HG03457 (cell line): ENCODE measurements at regions not wholly inside any gene's neighbourhood (a gene's known extent, or its start where the extent isn't known, plus 50 kb on each side); places are given as distances from the start of the nearest gene placed in this dataset.

ENCODE experiments used
- ATAC-seq: cut with Tn5 transposase; IDR thresholded peaks from one replicate; pipeline ENCODE4 v1.9.1; 2021; ENCODE audit warnings: moderate number of reproducible peaks; ENCODE audit not compliant: unreplicated experiment

DNA sequence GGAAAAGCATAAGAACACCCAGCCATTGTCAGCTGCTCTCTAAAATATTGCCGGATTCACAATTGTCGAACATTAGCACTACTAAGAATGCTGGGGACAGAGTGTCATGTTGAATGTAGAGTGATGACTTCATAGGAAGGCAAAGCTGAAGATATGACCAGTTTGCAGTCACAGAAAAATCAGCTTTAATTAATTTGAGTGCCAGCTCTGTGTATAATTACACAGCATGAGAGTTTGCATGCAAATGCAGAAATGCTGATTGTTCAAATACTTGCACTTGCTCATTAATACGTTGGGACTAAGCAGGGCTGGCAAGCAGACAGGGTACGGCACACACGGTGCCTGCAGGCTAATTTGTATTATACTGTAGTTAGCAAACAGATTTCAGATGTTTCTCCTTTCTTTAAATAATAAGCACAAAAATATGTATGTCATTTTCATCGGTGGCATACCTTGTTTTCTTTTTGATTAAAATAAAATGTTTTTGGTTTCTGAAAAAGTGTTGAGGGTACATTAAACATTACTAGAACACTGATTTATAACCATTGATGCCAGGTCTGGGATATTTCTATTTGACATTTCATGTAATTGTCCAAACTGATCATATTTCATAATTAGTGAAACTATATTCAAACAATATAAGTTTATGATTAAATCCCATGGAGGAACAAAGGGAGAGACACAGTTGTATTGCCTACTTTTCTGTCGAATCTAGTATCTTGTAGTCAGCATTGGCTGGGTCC, 99.8 kb upstream of the ADGRL2 start:
- ATAC-seq: no peak

DNA sequence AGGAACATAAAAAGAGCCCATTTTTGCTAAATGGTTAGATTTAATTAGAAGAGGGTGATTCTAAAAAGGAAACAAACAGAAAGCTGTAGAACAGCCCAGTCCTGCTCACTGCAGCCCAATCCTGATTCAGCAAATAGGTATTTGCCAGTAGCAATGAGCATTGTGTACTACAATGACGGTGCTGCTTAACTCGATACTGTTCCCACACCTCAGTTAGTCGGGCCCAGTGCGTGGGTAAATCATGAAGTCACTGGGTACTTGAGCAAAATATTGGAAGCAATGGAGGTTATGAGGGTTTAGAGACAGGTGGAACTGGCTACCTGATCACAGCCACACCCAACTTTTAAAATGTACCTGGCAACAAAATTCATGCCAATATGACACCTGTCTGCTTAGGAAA, 101.5 kb upstream of the ADGRL2 start:
- no peak for ATAC-seq

DNA sequence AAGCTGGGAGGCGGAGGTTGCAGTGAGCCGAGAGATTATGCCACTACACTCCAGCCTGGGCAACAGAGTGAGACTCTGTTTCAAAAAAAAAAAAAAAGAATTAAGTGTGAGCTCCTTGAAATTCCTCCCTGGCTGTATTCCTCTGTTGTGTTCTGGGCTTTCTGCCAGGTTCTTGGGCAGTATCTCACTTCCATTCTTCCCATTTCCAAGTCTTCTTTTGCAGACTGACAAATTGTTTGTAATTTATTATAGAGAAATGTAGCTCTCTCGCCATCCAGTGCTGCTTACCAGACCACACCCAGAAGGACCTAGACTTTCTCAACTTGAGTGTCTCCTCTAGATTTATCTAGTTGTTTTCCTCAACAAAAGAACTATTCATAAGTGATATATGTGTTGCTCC, 105.0 kb upstream of the ADGRL2 start:
- no peak for ATAC-seq

DNA sequence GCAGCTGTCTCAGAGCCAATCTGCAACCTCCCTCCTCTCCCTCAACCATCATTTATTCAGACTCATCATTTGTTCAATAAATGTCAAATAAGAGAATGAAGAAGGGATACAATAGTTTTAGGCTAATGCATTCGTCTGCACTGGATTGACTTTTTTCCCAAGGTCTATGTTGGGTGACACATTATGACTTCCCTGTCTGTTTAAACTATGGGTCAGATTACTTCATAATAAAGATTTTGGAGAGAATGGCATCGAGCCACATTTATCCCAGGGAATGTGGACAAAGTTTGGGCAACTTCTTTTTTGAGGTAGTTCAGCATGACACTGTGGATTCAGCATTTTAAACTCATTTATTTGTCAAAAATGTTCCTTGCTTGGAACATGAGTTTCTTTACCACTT, 107.4 kb upstream of the ADGRL2 start:
- ATAC-seq: no peak

DNA sequence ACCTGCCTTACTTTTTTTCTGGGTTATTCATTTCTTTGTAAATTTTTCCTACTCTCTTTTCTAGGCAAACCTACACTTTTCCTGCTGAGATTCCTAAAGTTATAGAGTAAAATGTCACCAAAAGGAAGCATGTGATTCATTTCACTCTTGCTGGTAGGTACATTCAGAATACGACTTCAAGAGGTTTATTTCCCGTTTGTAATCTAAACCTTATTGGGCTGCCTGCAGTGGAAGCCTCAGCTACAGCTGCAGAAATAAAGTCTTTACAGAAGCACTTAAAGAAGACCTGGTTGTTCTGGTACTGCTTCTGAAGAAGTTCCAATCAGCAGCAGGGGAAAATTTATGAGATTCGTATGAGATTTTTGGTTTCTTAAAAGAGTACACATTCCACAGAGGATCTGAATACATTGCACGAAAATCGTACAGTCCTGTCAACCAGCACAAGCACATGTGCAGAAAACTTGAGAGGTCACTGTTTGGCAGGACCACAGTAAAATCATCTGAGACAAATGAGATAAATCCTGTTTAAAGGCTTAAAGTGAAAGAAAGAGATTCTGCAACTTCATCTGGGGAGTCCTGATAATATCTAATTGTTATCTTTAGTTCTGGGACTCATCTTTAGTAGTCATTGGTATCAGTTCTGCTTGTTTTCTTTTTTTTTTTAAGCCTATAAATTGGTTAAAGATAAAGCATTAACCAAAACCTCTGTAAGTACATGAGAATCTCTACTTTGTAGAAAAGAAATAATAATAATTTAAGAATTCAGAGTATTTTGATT, 109.9 kb upstream of the ADGRL2 start:
- no peak for ATAC-seq

DNA sequence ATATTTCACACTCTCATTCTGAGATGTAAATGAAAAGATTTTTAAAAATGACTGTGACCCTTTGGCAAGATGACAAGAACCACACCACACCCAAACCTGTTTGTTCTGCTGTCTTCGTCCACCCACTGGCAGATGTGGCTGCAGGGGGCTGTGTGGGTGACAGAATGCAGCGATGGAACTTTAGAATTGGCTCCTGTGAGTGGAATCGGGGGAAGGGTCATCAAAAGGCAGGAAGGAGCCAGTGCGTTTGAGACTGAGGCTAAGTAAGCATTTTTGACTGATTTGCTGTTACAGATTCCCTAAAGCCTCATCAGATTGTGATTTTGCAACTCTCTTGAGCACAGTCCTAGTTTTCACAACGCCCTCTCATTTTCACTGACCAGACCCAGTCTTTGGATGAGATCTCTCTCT, 111.2 kb upstream of the ADGRL2 start:
- ATAC-seq: no peak

DNA sequence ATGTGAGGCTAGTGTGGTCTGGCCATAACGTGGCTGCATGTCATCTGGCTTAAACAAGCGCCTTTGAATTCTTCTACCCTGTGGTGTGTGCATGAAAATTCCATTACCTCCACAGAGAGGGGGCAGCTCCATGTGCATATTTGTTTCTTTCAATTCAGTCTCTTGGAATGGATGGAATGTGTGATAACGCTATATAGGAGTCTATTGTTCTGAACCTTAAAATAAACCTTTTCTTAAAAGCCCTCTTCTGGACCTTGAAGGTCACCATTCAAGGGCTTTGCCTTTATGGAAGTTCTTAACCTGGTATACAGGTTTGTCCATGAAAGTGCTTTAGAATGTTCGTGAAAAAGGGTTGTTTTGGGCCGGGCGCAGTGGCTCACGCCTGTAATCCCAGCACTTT, 118.2 kb upstream of the ADGRL2 start:
- no peak for ATAC-seq

DNA sequence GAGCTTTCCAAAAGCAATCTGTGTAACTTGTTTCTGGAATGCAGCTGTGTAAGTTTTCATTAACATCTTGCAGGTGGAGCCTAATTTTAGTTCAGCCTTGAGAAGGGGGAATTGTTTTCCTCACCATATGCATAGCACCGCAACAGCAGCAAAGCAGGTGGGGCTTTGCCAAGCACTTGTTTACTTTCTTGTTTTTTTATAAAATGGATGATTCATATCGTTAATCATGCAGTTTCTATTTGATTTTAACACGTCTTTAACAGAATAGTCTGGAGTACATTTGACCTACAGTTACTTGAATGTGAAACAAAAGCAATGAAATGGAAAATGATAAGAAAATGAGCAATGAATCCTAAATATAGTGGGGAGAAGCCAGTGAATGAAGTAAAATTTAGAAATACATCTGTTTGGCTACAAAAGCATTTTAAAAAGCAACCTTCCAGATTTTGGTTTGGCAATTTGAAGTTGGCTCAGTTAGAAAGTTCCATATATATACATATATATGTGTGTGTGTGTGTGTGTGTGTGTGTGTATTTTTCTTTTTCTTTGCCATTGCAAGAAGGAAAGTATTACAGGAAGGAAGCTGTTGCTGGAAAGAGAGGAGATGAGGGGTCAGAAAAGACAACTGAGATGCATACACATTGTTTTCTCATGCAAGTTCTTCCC, 119.0 kb upstream of the ADGRL2 start:
- no peak for ATAC-seq

DNA sequence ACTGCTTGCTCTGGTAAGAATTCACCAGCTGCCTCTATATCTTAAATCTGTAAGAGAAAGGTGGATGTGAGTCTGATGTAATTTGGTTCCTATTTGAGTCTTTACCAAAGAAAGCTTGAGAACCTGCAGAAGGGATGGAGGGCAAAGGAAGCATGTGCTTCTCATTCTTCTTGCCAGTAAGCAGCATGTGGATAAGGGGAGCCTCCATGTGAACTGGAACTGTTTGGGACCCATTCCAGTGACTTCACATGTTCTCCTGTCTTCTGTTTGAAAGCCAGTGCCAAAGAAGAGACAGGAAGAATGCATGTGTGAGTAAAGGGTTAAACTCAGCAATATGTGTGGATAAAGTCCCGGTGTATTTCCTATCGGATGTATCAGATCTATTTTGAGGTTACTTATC, 119.6 kb upstream of the ADGRL2 start:
- ATAC-seq: no peak

DNA sequence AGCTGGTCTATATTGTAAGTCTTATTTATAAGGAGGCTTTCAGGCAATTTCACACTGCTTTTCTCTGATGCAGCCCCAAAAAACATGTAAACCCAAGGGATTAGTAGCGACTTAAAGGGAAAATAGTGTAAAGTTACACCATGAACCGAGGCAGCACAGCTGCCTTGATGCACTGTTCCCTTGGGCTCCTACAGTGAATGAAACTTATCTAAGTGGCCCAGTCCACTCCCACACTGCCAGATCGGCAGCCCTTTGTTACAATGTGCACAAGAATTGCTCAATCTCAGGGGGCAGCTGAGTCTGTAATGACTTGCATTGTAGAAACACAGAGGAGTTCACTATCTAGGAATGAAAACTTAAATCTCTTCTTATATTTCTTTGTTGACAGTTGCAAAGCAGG, 120.8 kb upstream of the ADGRL2 start:
- no peak for ATAC-seq

DNA sequence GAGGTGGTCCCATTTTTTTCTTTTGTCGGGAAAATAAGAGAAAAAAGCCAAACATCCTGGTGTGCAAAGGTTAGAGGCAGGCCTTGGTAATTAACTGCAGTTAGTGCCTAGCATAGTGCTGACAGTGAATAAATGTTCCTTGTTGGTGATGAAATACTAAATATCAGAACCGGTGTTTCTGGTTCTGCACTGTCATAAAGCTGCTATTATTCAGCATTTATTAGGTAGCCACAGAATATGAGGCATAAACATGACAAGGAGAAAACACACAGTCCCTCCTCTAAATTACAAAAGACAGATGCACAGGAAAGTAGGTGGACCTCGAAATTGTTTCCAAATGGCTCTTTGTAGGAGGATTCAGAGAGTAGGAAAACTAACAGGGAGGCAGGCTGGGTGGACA, 122.0 kb upstream of the ADGRL2 start:
- ATAC-seq: no peak

DNA sequence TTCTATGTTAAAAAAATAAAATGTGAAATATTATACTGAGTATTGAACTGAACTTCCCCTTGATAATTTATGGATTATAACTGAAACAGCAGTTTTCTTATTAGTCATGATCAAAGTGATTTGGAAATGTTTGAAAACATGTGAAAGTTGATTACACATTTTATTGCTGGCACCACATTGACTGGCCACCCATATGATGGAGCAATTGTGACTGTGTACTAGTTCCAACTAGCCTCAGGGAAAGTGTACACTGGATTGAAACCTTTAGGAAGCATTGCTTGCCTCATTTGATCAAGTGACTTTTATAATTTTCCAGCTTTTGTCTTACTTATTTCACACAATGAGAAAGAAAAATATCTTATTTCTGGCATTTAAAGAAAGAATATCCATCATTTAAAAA, 128.0 kb upstream of the ADGRL2 start:
- ATAC-seq: no peak

DNA sequence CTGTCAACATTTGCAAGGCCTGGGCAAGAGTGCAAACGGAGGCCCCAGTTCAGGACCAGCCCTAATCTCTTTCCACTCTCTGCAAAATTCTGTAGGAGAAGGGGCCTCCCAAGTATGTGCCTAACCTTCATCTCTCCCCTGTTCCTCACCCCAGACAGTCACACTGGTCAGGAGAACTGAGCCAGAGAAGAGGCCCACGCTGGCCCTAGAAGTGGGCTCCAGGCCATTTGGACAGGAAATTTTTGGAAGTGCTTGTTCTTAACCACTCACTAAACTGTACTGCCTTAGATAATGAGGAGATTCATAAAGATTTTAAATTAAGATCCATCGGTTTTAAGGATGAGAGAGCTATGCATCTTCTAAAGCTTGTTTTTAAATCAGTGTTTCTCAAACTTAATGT, 129.7 kb upstream of the ADGRL2 start:
- no peak for ATAC-seq

DNA sequence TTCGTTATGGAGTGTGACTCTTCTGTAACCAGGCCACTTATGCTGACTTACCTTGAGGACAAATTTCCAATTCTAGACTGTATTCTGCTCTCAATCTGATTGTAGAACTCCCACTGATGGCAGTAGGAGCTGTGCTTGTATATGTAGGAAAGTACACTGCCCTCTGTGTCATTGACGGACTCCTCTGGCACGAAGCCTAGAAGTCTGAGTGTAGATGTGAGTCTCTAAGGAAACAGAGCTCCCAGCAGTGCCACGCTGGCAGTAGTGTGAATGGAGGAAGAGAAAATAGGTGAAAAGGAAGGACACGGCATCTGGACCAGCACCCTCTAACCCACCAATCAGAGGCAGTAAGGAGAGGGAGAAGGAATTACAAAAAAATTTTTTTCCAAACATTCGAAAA, 130.4 kb upstream of the ADGRL2 start:
- ATAC-seq: no peak

DNA sequence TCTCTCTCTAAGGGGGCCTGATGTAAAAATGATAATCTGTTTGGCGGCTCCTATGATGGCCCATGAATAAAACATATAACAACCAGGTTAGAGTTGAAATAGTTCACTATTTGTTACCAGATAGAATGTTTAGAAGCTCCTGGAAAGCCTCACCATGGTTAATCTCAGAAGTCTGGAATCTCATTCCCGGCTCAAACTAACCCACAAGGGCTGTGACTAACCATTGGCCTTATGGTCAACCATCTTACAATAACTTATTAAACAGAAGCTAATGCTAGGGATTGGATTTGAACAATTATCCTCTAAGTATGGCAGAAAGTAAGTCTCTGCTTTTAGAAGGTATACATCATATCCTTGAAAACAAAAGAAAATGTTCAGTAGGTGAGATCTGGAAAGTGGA, 134.1 kb upstream of the ADGRL2 start:
- no peak for ATAC-seq

DNA sequence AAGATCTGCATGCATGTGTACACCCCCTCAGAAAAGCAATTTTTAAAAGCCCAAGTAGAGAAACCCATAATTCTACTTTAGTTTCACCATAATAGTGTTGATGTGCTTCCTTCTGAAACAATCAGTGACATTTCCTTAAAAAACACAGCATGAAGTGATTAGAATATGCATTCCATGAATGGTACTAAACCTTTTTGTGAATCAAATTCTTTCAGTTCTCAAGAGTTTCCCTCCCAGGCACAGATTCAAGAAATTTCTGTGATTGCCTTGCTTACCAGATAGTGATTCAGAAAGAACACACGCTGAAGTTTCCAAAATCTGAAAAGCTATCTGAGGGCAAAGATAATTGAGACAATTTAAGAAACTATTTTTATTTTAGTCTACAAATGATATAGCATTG, 136.4 kb upstream of the ADGRL2 start:
- ATAC-seq: no peak

DNA sequence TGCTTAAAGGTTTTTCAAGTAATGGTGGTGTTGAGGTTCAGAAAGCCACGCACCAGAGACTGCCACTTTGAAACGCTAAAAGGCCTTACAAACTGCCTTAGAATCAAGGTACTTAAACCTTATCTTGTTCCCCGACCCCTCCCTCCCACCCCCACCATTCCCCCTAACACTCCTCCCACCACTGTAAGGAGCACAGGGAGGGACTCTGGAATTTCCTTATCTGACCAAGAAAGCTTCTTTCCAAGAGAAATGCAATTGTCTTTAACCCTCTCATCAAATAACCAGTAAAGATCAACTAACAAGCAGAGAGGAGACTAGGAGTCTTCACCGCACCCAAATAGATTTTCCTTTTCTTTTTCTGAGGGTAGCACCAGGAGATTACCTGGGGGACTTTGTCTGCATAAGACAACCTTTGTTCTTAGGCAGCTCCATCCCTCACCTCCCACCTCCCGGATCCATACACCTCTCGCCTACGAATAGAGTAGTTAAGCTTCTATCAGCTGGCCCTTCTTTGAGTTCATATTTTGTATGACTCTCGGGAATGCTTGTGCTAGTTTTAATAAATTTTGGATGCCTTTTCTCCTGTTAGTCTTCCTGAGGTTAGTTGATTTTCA, 137.7 kb upstream of the ADGRL2 start:
- no peak for ATAC-seq

DNA sequence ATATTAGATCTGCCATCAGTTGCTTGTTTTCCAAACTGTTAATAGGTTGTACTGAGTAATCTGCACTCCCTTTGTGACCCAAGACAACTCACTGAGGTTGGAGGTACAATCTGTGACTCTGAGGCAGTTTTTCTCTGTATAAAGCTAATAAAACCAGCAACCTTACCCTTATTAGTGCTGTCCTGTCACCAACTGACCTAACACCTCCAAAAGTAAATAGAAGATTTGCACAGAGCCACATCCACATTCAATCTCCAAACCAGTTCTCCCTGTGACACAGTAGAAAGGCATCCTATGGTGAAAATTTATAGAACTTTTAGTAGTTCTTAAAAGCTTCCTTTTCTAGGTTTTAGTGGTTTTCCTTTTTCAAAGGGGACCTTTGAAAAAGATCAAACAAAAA, 140.4 kb upstream of the ADGRL2 start:
- no peak for ATAC-seq

DNA sequence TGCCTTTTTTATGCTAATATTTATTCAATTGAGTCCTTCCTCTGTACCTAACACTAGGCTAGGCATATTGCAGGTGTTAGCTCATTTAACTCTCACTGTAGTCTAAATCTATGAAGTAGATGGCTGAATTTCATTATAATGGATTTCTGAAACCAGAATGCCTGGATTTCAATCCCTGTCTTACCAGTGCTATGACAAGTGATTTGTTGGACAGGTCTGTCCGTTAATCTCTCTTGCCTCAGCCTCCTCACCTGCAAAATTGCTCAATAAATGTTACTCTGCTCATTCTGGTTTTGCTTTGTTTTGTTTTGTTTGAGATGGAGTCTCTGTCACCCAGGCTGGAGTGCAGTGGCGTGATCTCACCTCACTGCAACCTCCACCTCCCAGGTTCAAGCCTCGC, 146.1 kb upstream of the ADGRL2 start:
- no peak for ATAC-seq

DNA sequence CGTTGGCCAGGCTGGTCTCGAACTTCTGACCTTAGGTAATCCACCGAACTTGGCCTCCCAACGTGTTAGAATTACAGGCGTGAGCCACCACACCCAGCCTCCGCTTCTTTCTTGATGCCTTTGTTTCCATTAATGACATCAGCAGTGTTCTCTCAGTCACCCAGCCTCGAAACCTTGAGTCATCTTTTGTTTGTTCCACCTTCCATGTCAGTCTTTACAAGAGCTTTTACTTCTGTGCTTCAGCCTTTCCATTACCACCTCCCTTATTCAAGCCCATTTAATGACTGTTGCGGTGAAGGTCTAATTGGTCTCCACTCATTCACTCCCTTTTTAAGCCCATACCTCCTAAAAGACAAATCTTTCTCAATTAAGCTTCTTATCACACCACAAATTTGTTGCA, 146.6 kb upstream of the ADGRL2 start:
- no peak for ATAC-seq

DNA sequence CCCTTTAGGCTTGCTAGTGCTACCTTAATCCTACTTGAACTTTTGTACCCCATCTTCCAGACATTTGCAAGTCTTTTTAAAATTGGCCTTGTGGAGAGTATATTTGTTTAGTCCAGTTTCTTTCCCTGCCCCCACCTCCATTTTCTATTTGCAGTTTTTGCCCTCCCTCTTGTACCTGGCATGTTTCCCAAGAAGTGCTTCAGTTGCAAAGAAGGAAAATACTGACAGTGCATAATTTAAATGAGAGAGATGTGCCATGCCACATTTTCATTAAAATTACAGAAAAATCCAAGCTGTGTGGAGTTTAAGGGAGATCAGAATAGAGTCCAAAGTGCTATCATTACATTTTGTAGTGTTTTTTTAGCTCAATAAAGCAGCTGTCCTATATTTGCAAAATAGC, 150.0 kb upstream of the ADGRL2 start:
- ATAC-seq: no peak

DNA sequence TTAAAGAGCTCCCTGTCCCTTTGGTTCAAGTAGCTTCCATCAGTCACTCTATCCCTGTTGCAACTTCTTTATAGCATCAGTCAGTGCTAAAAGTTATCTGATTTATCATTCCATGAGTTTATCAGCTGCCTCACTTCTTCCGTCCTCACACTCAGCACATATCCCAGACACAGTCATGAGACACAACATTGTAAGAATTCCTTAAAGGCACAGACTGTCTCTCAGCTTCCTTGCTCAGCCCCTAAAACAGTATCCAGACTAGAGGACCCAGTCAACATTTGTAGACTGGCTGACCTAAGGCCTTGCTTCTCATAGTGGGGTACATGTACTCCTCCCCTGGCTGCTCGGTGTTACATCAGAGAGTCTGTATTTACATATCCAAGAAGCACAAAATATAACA, 164.9 kb upstream of the ADGRL2 start:
- ATAC-seq: no peak
